GM23338 (cell line): ENCODE measurements at regions not wholly inside any gene's neighbourhood (a gene's known extent, or its start where the extent isn't known, plus 50 kb on each side); places are given as distances from the start of the nearest gene placed in this dataset.

Experiments used
- CREB1 ChIP-seq: fragments of 250-450 bp; sonication (Bioruptor Pico); IDR thresholded peaks from 2 replicates; pipeline ENCODE4 v1.5.0; 2020; ENCODE audit warnings: low read depth, mild to moderate bottlenecking, moderate library complexity
- CTCF ChIP-seq, 2 experiments: fragments of 200-600 bp in 1 of 2; sonication (generic) in 1 of 2; conservative IDR thresholded peaks; 2 replicates each; pipeline versions ENCODE4 v1.5.1 to v1.6.1; 2016 to 2017; ENCODE audit warnings: antibody characterized with exemption in 2 of 2, low read depth in 2 of 2, mild to moderate bottlenecking in 2 of 2, moderate library complexity in 1 of 2
- EZH2phosphoT487 ChIP-seq: fragments of 200-600 bp; sonication (generic); IDR thresholded peaks from one replicate; pipeline ENCODE4 v1.8.1; 2018; ENCODE audit warnings: antibody characterized with exemption; ENCODE audit not compliant: unreplicated experiment
- POLR2AphosphoS5 ChIP-seq: IDR thresholded peaks from 2 replicates; pipeline ENCODE4 v1.6.1; 2016; ENCODE audit warnings: antibody characterized with exemption, low read depth
- REST ChIP-seq: IDR thresholded peaks from one replicate; pipeline ENCODE4 v1.6.1; 2018; ENCODE audit warnings: antibody characterized with exemption; ENCODE audit not compliant: unreplicated experiment
- ZNF114 ChIP-seq: fragments of 250-450 bp; sonication (Bioruptor Pico); IDR thresholded peaks from 2 replicates; pipeline ENCODE4 v1.5.0; 2020; ENCODE audit warnings: mild to moderate bottlenecking, moderate library complexity

GRCh38 chr6:92315312-92315711, 1104.0 kb downstream of the EPHA7 start:
- no peak for TF ChIP-seq CTCF (conservative IDR thresholded peaks at IDR 0.05; ENCODE audit: low read depth in 2 of 2)
- TF ChIP-seq POLR2AphosphoS5: no peak
- TF ChIP-seq ZNF114 (CRISPR knock-in tag): no peak
- no peak for TF ChIP-seq CREB1 (CRISPR knock-in tag)
- TF ChIP-seq EZH2phosphoT487: no peak
- no peak for TF ChIP-seq REST
